ENCODE measurements at regions not wholly inside any gene's neighbourhood (a gene's known extent, or its start where the extent isn't known, plus 50 kb on each side); places are given as distances from the start of the nearest gene placed in this dataset.

- no peak for TF ChIP-seq ZFP91 (CRISPR knock-in tag; IDR thresholded peaks at IDR 0.05)
- no peak for TF ChIP-seq BRCA1 (IDR thresholded peaks at IDR 0.05)
- no peak for TF ChIP-seq BRCA1 (CRISPR knock-in tag; IDR thresholded peaks at IDR 0.05)
- no peak for TF ChIP-seq NR2C1 (IDR thresholded peaks at IDR 0.05)
- peak; percentile 78 for TF ChIP-seq NR2C1 (tag; IDR thresholded peaks at IDR 0.05)
- TF ChIP-seq MEIS2 (IDR thresholded peaks at IDR 0.05; ENCODE audit: partially characterized antibody): no peak
- no peak for TF ChIP-seq BDP1 (IDR thresholded peaks at IDR 0.05; ENCODE audit: insufficient read depth, insufficient read length)
- no peak for TF ChIP-seq ZNF212 (CRISPR knock-in tag; IDR thresholded peaks at IDR 0.05)
- TF ChIP-seq RBM39 (optimal IDR thresholded peaks at IDR 0.05; ENCODE audit: low read depth, low read length): no peak
- TF ChIP-seq ATF4 (CRISPR knock-in tag; IDR thresholded peaks at IDR 0.05): no peak
- no peak for TF ChIP-seq CBFB (CRISPR knock-in tag; IDR thresholded peaks at IDR 0.05)
- TF ChIP-seq FOXO4 (CRISPR knock-in tag; IDR thresholded peaks at IDR 0.05): no peak
- no peak for TF ChIP-seq ZNF592 (IDR thresholded peaks at IDR 0.05)
- no peak for TF ChIP-seq JUND (IDR thresholded peaks at IDR 0.05; ENCODE audit: borderline replicate concordance, low read depth, low read length)
- no peak for TF ChIP-seq JUND (tag; IDR thresholded peaks at IDR 0.05; ENCODE audit: borderline replicate concordance, low read depth, low read length)
- TF ChIP-seq USF2 (CRISPR knock-in tag; IDR thresholded peaks at IDR 0.05): peak; percentile 98
- TF ChIP-seq ZNF280A (IDR thresholded peaks at IDR 0.05; ENCODE audit: low read depth, partially characterized antibody): no peak
- no peak for TF ChIP-seq TFAM (CRISPR knock-in tag; conservative IDR thresholded peaks at IDR 0.05)
- no peak for TF ChIP-seq ZNF263 (CRISPR knock-in tag; IDR thresholded peaks at IDR 0.05; ENCODE audit: borderline replicate concordance)
- TF ChIP-seq RUNX1 (IDR thresholded peaks at IDR 0.05; ENCODE audit: low read depth): no peak
- no peak for TF ChIP-seq NFRKB (IDR thresholded peaks at IDR 0.05; ENCODE audit: low read depth)
Measured at GRCh38 chr12:124109760-124110159, 136.7 kb downstream of the ZNF664 start (continued).
